Upper lobe of left lung (tissue), 6 donors: ENCODE measurements at regions not wholly inside any gene's neighbourhood (a gene's known extent, or its start where the extent isn't known, plus 50 kb on each side); places are given as distances from the start of the nearest gene placed in this dataset.

Source experiments
- ATAC-seq, 2 donors: fragments of 200-7000 bp; cut with Tn5 transposase; one replicate each; pipeline ENCODE4 v1.9.1; 2022; ENCODE audit warnings: mild to moderate bottlenecking in 2 of 2, moderate library complexity in 2 of 2; ENCODE audit not compliant: low FRiP score in 2 of 2
- DNase-seq, 2 donors: peaks; one replicate each; pipeline ENCODE4 v3.0.0-alpha.2; 2019 to 2020
- H3K27ac ChIP-seq, 4 donors: fragments of 200-600 bp; sonication (generic); one replicate each; pipeline ENCODE4 v1.5.1; 2016 to 2019
- H3K27me3 ChIP-seq, 4 donors: fragments of 200-600 bp; sonication (generic); one replicate each; pipeline ENCODE4 v1.5.1; 2017 to 2019
- H3K36me3 ChIP-seq, 4 donors: fragments of 200-600 bp; sonication (generic); one replicate each; pipeline ENCODE4 v1.5.1; 2016 to 2019
- H3K4me1 ChIP-seq, 4 donors: fragments of 200-600 bp; sonication (generic); one replicate each; pipeline ENCODE4 v1.5.1; 2018 to 2019
- H3K4me3 ChIP-seq, 4 donors: fragments of 200-600 bp; sonication (generic); one replicate each; pipeline ENCODE4 v1.5.1; 2017 to 2019; ENCODE audit warnings: mild to moderate bottlenecking in 2 of 4, moderate library complexity in 1 of 4
- H3K9me3 ChIP-seq, 4 donors: fragments of 200-600 bp; sonication (generic); one replicate each; pipeline ENCODE4 v1.5.1; 2018 to 2019
- CTCF ChIP-seq, 6 experiments: fragments of 450-650 bp in 4 of 6; fragments of 200-600 bp in 2 of 6; sonication (generic) in 2 of 6; IDR thresholded peaks; one replicate each; pipeline ENCODE4 v1.5.1; 2016 to 2019; ENCODE audit warnings: antibody characterized with exemption in 6 of 6
- EP300 ChIP-seq, 4 donors: sonication (generic); formaldehyde crosslinking; IDR thresholded peaks; one replicate each; pipeline ENCODE4 v1.5.1; 2017; ENCODE audit warnings: antibody characterized with exemption in 4 of 4, control low read depth in 2 of 4
- POLR2A ChIP-seq, 4 donors: fragments of 450-650 bp; IDR thresholded peaks; one replicate each; pipeline ENCODE4 v1.5.1; 2016 to 2017; ENCODE audit warnings: antibody characterized with exemption in 4 of 4, mild to moderate bottlenecking in 2 of 4
- POLR2AphosphoS5 ChIP-seq, 2 donors: sonication (generic); formaldehyde crosslinking; IDR thresholded peaks; one replicate each; pipeline ENCODE4 v1.5.1; 2017; ENCODE audit warnings: antibody characterized with exemption in 2 of 2
- WGBS, 2 donors: methylation state at CpG; one replicate each; pipeline ENCODE4 v1.1.5; 2017 to 2018; 5-methylcytosine and 5-hydroxymethylcytosine counted together
- donor health status: DM: no; HTN: no; CAD: no; lungs with moderate emphysema.
- donor health status: DM: no; HTN: yes; CAD: no; lungs with severe emphysema.

DNA sequence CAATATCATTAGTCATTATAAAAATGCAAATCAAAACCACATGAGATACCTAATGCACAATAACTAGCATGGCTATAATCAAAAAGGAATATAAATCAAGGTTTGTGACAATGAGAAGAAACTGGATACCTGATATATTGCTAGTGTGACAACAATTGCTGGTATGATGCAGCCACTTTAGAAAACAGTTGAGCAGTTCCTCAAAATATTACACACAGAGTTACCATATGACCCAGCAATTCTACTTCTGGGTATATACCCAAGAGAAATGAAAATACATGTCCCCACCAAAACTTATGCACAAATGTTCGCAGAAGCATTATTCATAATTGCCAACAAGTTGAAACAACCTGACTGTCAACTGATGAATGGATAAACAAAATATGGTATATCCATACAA lies 339.7 kb upstream of the POU5F2 start:
- no peak for DNase-seq
- Histone ChIP-seq H3K27ac (no peak overlapping the region), H3K4me1 (peaks cover 0 to 3% (median 0%) of the 10 kb centered on the region in 4 donors), H3K27me3 (no peaks in the 10 kb centered on the region), H3K4me3 (no peak overlapping the region), H3K36me3 (no peaks in the 10 kb centered on the region), H3K9me3 (no peaks in the 10 kb centered on the region)
- no peak for TF ChIP-seq POLR2A (IDR thresholded peaks at IDR 0.05)
- TF ChIP-seq EP300 (IDR thresholded peaks at IDR 0.05), result no peak
- TF ChIP-seq CTCF (IDR thresholded peaks at IDR 0.05), result no peak
- WGBS, 2 donors, result 94 to 97% methylated on average over 1 of the region's 1 CpG
- no peak for ATAC-seq

DNA sequence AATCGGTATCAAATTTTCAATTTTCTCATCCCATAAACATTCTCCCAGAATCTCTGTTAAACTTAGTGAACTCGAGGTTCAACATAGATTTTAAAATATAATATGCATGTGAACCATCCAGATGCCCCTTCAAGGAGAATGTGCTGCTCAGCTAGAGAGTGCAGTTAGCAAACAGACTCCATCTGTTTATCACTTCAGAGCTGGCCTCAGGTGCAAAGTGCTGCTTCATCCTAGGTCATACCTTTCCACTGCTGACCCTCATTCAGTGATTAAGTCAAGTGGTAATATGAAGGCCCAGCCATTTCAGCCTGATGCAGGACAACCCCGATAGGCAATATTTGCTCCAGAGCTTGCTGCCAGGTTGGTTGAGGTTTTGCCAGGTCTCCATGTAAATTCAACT lies 339.0 kb upstream of the POU5F2 start:
- ATAC-seq (no peak), DNase-seq (no peak)
- Histone ChIP-seq H3K27ac (no peak overlapping the region), H3K4me1 (peaks cover 0 to 3% (median 0%) of the 10 kb centered on the region in 4 donors), H3K9me3 (no peaks in the 10 kb centered on the region), H3K36me3 (no peaks in the 10 kb centered on the region), H3K4me3 (no peak overlapping the region), H3K27me3 (no peaks in the 10 kb centered on the region)
- 88 to 94% methylated on average over 3 of the region's 3 CpGs for WGBS, 2 donors
- TF ChIP-seq POLR2A (IDR thresholded peaks at IDR 0.05) (no peak), POLR2AphosphoS5 (IDR thresholded peaks at IDR 0.05) (no peak), CTCF (IDR thresholded peaks at IDR 0.05) (no peak), EP300 (IDR thresholded peaks at IDR 0.05) (no peak)

GRCh38 chr5:94072116-94072515 lies 330.7 kb upstream of the POU5F2 start:
- ATAC-seq (no peak), DNase-seq (no peak)
- Histone ChIP-seq H3K9me3 (peaks cover 0 to 10% (median 3%) of the 10 kb centered on the region in 4 donors), H3K4me3 (no peak overlapping the region), H3K36me3 (no peaks in the 10 kb centered on the region), H3K27ac (no peak overlapping the region), H3K27me3 (no peaks in the 10 kb centered on the region), H3K4me1 (no peaks in the 10 kb centered on the region)
- WGBS, 2 donors, result 90 to 96% methylated on average over 3 of the region's 3 CpGs
- no peak for TF ChIP-seq CTCF (IDR thresholded peaks at IDR 0.05)

DNA sequence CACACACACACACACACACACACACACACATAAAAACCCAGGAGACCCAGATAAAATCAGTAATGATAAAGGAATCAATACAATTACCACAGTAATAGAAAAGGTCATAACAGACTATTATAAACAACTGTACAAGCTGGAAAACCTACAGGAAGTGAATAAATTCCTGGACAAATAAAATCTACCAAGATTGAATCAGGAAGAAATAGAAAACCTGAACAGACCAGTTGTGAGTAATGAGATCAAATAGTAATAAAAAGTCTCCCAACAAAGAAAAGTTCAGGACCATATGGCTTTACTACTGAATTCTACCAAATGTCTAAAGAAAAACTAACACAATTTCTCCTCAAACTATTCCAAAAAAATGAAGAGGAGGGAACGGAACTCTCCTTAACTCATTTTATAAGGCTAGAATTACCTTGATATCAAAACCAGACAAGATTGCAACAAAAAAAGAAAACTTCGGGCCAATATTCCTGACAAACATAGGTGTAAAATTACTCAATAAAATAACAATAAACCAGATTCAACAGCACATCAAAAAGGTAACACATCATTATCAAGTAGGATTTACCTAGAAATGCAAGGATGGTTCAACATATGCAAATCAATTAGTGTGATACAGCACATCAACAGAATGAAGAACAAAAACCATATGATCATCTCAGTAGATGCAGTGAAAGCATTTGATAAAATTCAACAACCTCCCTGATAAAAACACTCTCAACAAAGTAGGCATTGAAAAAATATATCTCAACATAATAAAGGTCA lies 325.2 kb upstream of the POU5F2 start:
- Histone ChIP-seq H3K9me3 (peaks cover 6 to 30% (median 18%) of the 10 kb centered on the region in 4 donors), H3K36me3 (peaks cover 0 to 3% (median 0%) of the 10 kb centered on the region in 4 donors), H3K27me3 (no peaks in the 10 kb centered on the region), H3K4me3 (no peak overlapping the region), H3K27ac (no peak overlapping the region), H3K4me1 (no peaks in the 10 kb centered on the region)
- DNase-seq, result no peak
- TF ChIP-seq POLR2A (IDR thresholded peaks at IDR 0.05), result no peak
- no peak for TF ChIP-seq EP300 (IDR thresholded peaks at IDR 0.05)
- no peak for TF ChIP-seq CTCF (IDR thresholded peaks at IDR 0.05)
- no peak for TF ChIP-seq POLR2AphosphoS5 (IDR thresholded peaks at IDR 0.05)
- WGBS, 2 donors, result 97 to 99% methylated on average over 2 of the region's 2 CpGs
- ATAC-seq, result no peak

- Histone ChIP-seq H3K36me3 (peaks cover 0 to 3% (median 0%) of the 10 kb centered on the region in 4 donors), H3K4me1 (no peaks in the 10 kb centered on the region), H3K4me3 (no peak overlapping the region), H3K27ac (no peak overlapping the region), H3K27me3 (no peaks in the 10 kb centered on the region), H3K9me3 (peaks cover 6 to 30% (median 18%) of the 10 kb centered on the region in 4 donors)
- no peak for DNase-seq
- no peak for TF ChIP-seq EP300 (IDR thresholded peaks at IDR 0.05)
- no peak for TF ChIP-seq POLR2AphosphoS5 (IDR thresholded peaks at IDR 0.05)
- no peak for TF ChIP-seq CTCF (IDR thresholded peaks at IDR 0.05)
- no peak for TF ChIP-seq POLR2A (IDR thresholded peaks at IDR 0.05)
- ATAC-seq, result no peak
Observed at GRCh38 chr5:94064025-94064424, 322.6 kb upstream of the POU5F2 start.
